CD4-positive, alpha-beta memory T cell (primary cell): ENCODE measurements at regions not wholly inside any gene's neighbourhood (a gene's known extent, or its start where the extent isn't known, plus 50 kb on each side); places are given as distances from the start of the nearest gene placed in this dataset.

Experiments
- CTCF ChIA-PET: fragments of 350-600 bp; sonication (Branson Sonifier 250); formaldehyde crosslinking; loops from one replicate; lab custom pipeline; 2021; ENCODE audit warnings: inconsistent platforms; ENCODE audit not compliant: partially characterized antibody; lab: Charles Lee
- POLR2A ChIA-PET: fragments of 350-600 bp; sonication (Branson Sonifier 250); formaldehyde crosslinking; loops from one replicate; lab custom pipeline; 2021; ENCODE audit not compliant: partially characterized antibody; lab: Charles Lee
- DNase-seq, 5 donors: peaks; one replicate each; pipeline versions ENCODE4 v3.0.0 to v3.0.0-alpha.2; 2020 to 2022; ENCODE audit warnings: mixed read lengths in 1 of 5
- H3K27ac ChIP-seq: one replicate; pipeline ENCODE4 v1.7.0; 2013; ENCODE audit warnings: low read depth, low read length
- H3K27me3 ChIP-seq: 2 replicates; pipeline ENCODE4 v1.7.0; 2013; ENCODE audit warnings: mild to moderate bottlenecking, low read length, moderate library complexity; ENCODE audit not compliant: insufficient read depth
- H3K36me3 ChIP-seq: 2 replicates; pipeline ENCODE4 v1.7.0; 2013; ENCODE audit warnings: mild to moderate bottlenecking, low read length, moderate library complexity; ENCODE audit not compliant: insufficient read depth
- H3K4me1 ChIP-seq: 2 replicates; pipeline ENCODE4 v1.7.0; 2013; ENCODE audit warnings: mild to moderate bottlenecking, low read length, moderate library complexity; ENCODE audit not compliant: insufficient read depth
- H3K4me3 ChIP-seq, 2 donors: one replicate each; pipeline ENCODE4 v1.7.0; 2013; ENCODE audit warnings: low read length in 2 of 2, mild to moderate bottlenecking in 1 of 2
- H3K9me3 ChIP-seq, 2 donors: one replicate each; pipeline ENCODE4 v1.7.0; 2013; ENCODE audit warnings: low read length in 2 of 2, control low read depth in 1 of 2; ENCODE audit not compliant: control insufficient read depth in 1 of 2
- H3K27ac Mint-ChIP-seq, 7 donors: one replicate each; pipeline ENCODE4 v1.8.0; 2020 to 2021; ENCODE audit warnings: mixed read lengths in 7 of 7, mild to moderate bottlenecking in 6 of 7, inconsistent platforms in 3 of 7, moderate library complexity in 3 of 7
- H3K27me3 Mint-ChIP-seq, 2 donors: one replicate each; pipeline ENCODE4 v1.8.0; 2020 to 2021; ENCODE audit warnings: mixed read lengths in 2 of 2
- H3K36me3 Mint-ChIP-seq, 2 donors: one replicate each; pipeline ENCODE4 v1.8.0; 2020 to 2021; ENCODE audit warnings: mixed read lengths in 2 of 2, inconsistent platforms in 1 of 2, mild to moderate bottlenecking in 1 of 2
- H3K4me1 Mint-ChIP-seq, 4 donors: one replicate each; pipeline ENCODE4 v1.8.0; 2020 to 2021; ENCODE audit warnings: mixed read lengths in 4 of 4, mild to moderate bottlenecking in 1 of 4
- H3K4me3 Mint-ChIP-seq, 8 donors: one replicate each; pipeline ENCODE4 v1.8.0; 2020 to 2021; ENCODE audit warnings: mixed read lengths in 8 of 8, mild to moderate bottlenecking in 7 of 8, moderate library complexity in 6 of 8, inconsistent platforms in 3 of 8
- H3K9me3 Mint-ChIP-seq, 8 donors: one replicate each; pipeline ENCODE4 v1.8.0; 2020 to 2021; ENCODE audit warnings: mixed read lengths in 8 of 8, mild to moderate bottlenecking in 5 of 8, inconsistent platforms in 3 of 8, moderate library complexity in 1 of 8
- intact Hi-C: fragments of 100-400 bp; cut with micrococcal nuclease; formaldehyde crosslinking; loops from one replicate; pipeline ENCODE4 v1.15.1; 2023

DNA sequence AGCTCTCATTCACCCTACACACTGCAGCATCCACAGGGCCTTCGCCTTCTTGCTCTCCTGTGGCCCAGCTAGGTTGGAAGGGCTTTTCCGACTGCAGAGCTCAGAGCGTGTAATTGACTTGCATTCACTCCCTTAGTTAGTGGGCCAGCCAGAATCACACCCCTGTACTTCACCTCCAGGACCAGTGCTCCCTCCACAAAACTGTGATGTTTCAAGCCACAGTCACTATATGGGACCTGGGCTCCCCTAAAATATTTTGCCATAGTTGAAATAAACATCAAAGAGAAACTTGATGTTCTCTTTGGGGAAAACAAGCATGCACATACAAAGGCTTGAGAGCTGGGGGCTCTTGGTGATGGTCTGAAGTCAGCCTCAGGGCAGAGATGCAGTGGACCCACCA, 69.7 kb upstream of the POU3F3 start:
- no peaks in the 10 kb centered on the region for H3K36me3 Mint-ChIP-seq
- no peak overlapping the region for H3K4me3 Mint-ChIP-seq
- intact Hi-C loops = no loop called here
- no peaks in the 10 kb centered on the region for H3K9me3 ChIP-seq
- H3K27me3 Mint-ChIP-seq = no peaks in the 10 kb centered on the region
- H3K4me1 ChIP-seq = no peaks in the 10 kb centered on the region
- no peaks in the 10 kb centered on the region for H3K27me3 ChIP-seq
- H3K27ac ChIP-seq = no peak overlapping the region
- DNase-seq = no peak
- no peaks in the 10 kb centered on the region for H3K9me3 Mint-ChIP-seq
- no peak overlapping the region for H3K27ac Mint-ChIP-seq
- no peak overlapping the region for H3K4me3 ChIP-seq
- ChIA-PET CTCF (no interaction called here), POLR2A (no interaction called here)
- no peaks in the 10 kb centered on the region for H3K36me3 ChIP-seq
- no peaks in the 10 kb centered on the region for H3K4me1 Mint-ChIP-seq

DNA sequence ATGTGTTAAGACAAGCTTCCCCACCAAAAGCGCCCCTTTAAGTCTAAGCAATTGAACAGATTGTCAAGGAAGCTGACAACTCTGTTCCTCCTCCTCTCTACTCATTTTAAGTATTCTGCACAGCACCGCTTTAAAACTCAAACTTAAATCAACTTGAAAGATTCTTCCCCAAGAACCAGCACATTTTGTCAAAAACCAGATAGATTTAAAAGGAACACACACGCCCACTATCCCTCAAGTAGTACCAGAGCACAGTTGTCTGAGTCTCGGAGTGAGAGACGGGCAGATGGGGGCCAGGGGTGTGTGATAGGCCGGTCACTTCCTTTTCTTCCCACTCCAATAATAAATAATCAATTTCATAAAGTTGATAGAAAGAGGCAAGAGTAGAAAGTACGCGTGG, 67.7 kb upstream of the POU3F3 start:
- DNase-seq = no peak
- Histone ChIP-seq H3K4me3 (no peak overlapping the region), H3K9me3 (no peaks in the 10 kb centered on the region), H3K36me3 (no peaks in the 10 kb centered on the region), H3K4me1 (no peaks in the 10 kb centered on the region), H3K27me3 (no peaks in the 10 kb centered on the region), H3K27ac (no peak overlapping the region)
- no peaks in the 10 kb centered on the region for H3K4me1 Mint-ChIP-seq
- no peak overlapping the region for H3K4me3 Mint-ChIP-seq
- ChIA-PET POLR2A (no interaction called here), CTCF (no interaction called here)
- no peaks in the 10 kb centered on the region for H3K36me3 Mint-ChIP-seq
- H3K27me3 Mint-ChIP-seq = no peaks in the 10 kb centered on the region
- intact Hi-C loops = no loop called here
- H3K27ac Mint-ChIP-seq = no peak overlapping the region
- H3K9me3 Mint-ChIP-seq = no peaks in the 10 kb centered on the region

DNA sequence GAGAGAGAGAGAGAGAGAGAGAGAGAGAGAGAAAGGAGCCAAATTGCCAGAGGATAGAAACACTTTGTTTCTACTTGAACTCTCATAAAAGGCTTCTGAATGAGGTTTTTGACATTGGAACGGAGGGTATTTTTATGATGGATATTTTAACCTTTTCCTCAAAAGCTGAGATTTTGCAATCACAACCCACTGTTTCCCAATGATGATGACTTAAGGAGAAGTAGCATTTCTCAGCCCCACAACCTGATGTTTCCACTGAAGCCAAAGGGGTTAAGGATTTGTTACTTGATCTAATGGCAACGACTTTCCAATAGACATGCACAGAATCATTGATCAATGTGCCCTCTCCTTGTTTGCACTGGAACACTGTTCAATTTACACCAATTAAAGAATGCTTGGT, 67.1 kb upstream of the POU3F3 start:
- Histone ChIP-seq H3K4me3 (no peak overlapping the region), H3K27ac (no peak overlapping the region), H3K27me3 (no peaks in the 10 kb centered on the region), H3K4me1 (no peaks in the 10 kb centered on the region), H3K36me3 (no peaks in the 10 kb centered on the region), H3K9me3 (no peaks in the 10 kb centered on the region)
- intact Hi-C loops = no loop called here
- no peak for DNase-seq
- no peaks in the 10 kb centered on the region for H3K4me1 Mint-ChIP-seq
- H3K4me3 Mint-ChIP-seq = no peak overlapping the region
- POLR2A ChIA-PET = no interaction called here
- CTCF ChIA-PET = no interaction called here
- H3K9me3 Mint-ChIP-seq = peaks cover 0 to 2% (median 0%) of the 10 kb centered on the region in 8 donors
- H3K27me3 Mint-ChIP-seq = no peaks in the 10 kb centered on the region
- no peaks in the 10 kb centered on the region for H3K36me3 Mint-ChIP-seq
- no peak overlapping the region for H3K27ac Mint-ChIP-seq

DNA sequence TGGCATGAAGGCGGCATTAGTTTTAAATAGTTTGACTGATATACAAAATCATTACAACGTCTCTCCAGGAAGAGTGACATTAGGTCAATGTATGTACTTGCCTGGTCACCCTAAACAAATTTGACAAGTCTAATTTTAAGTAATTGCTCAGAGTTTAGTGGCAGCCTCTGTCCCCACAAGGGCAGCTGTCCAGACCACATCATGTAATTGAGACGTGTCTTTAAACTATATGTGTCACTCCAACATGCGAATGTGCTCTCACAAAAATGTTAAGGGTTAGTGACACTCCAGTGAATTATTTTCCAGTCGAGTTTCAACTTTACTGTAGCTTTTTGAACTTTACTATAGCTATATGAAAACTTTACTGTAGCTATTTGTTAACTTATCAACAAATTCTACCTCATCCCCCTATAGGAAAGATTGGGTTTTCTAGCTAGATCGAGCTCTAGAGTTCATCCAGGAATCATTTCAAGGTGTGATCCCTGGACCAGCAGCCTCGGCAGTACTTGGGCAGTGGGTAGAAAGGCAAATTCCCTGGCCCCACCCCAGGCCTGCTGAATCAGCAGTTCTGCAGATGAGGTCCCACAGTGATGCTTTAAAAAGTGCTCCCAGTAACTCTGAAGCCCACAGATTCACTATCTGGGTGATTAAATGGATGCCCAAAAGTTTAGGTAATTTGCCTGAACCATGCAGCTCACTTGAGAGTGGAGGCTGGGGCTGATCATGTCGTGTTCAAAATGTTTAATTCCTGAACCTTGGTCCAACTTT, 66.4 kb upstream of the POU3F3 start:
- Histone ChIP-seq H3K27me3 (no peaks in the 10 kb centered on the region), H3K9me3 (no peaks in the 10 kb centered on the region), H3K27ac (no peak overlapping the region), H3K36me3 (no peaks in the 10 kb centered on the region), H3K4me3 (no peak overlapping the region), H3K4me1 (no peaks in the 10 kb centered on the region)
- no peaks in the 10 kb centered on the region for H3K36me3 Mint-ChIP-seq
- DNase-seq = no peak
- H3K27me3 Mint-ChIP-seq = no peaks in the 10 kb centered on the region
- intact Hi-C loops = no loop called here
- POLR2A ChIA-PET = no interaction called here
- CTCF ChIA-PET = no interaction called here
- H3K4me3 Mint-ChIP-seq = no peak overlapping the region
- H3K4me1 Mint-ChIP-seq = no peaks in the 10 kb centered on the region
- H3K27ac Mint-ChIP-seq = no peak overlapping the region
- H3K9me3 Mint-ChIP-seq = peaks cover 0 to 2% (median 0%) of the 10 kb centered on the region in 8 donors

DNA sequence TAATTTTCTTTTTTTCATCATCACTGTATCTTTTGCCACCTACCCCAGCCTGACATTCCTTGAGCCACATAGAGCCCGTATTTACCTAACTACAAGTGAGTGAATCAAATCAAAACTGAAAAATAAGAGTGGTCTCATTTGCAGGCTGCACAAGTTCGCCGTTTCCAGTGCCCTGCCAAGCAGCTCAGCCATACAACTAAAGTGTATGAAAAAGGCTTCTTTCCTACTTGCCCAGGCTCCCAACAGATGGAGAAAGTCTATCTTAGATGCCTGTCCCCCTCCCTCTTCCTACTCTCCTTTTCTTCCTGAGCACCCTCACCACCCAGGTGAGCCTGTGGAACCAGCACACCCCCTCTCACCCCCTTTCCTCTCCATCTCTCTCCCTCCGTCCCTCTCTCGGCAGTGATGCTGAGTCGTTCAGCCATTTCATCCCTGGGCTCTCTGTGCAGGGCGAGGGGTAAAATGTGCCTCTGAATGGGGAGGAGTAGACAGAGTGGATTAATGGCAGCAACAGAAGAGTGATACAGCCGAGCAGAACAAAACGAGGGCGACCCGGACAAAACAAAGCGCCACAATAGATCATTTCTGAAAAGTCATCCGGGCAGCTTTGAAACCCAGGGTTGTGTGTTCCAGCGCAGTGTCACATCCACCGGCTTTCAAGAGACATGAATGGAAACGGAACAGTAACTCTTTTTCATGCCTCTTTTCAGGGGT, 65.0 kb upstream of the POU3F3 start:
- H3K9me3 ChIP-seq = no peaks in the 10 kb centered on the region
- H3K27me3 ChIP-seq = no peaks in the 10 kb centered on the region
- DNase-seq = no peak
- H3K4me1 ChIP-seq = no peaks in the 10 kb centered on the region
- intact Hi-C loops = no loop called here
- H3K36me3 Mint-ChIP-seq = no peaks in the 10 kb centered on the region
- H3K27ac Mint-ChIP-seq = no peak overlapping the region
- no peaks in the 10 kb centered on the region for H3K27me3 Mint-ChIP-seq
- ChIA-PET POLR2A (no interaction called here), CTCF (no interaction called here)
- no peak overlapping the region for H3K4me3 ChIP-seq
- peaks cover 0 to 2% (median 0%) of the 10 kb centered on the region in 8 donors for H3K9me3 Mint-ChIP-seq
- no peak overlapping the region for H3K4me3 Mint-ChIP-seq
- no peaks in the 10 kb centered on the region for H3K4me1 Mint-ChIP-seq
- no peaks in the 10 kb centered on the region for H3K36me3 ChIP-seq
- H3K27ac ChIP-seq = no peak overlapping the region

DNA sequence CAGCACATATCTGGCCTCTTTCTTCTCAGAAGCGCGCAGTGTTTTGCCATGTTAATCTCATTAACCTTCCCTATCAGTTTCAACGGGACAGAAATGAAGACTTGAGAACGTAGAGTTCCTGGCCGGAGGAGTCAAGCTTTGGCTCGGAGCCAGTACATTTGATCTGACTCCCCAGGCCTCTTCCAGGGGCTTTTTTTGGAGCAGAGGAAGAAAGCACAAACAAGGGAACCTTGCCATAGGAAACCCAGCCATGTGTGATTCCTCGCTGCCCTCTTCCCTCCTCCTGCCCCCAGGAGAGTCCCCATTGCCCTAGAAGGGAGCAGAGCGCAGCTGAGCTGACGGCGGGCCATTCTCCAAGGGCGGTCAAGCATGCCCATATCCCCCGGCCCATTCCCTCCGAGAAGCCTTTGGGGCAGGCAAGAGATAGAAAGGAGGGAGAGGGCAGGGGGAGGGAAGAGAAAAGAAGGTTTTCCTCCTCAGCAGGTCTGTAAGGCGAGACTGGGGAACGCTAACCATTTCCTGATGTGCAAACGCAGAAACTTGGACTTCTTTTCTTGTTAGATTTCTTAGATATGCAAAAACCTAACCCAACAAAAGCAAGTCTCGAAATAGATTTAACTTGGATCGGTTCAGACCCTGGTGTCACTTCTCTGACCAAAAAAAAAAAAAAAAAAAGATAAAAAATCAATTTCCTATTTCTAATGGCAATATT, 63.7 kb upstream of the POU3F3 start:
- no peak overlapping the region for H3K4me3 Mint-ChIP-seq
- DNase-seq = no peak
- no peak overlapping the region for H3K27ac Mint-ChIP-seq
- no peaks in the 10 kb centered on the region for H3K27me3 Mint-ChIP-seq
- no peaks in the 10 kb centered on the region for H3K36me3 Mint-ChIP-seq
- H3K9me3 Mint-ChIP-seq = peaks cover 0 to 2% (median 0%) of the 10 kb centered on the region in 8 donors
- intact Hi-C loops = no loop called here
- H3K27ac ChIP-seq = no peak overlapping the region
- ChIA-PET CTCF (no interaction called here), POLR2A (no interaction called here)
- H3K9me3 ChIP-seq = no peaks in the 10 kb centered on the region
- no peaks in the 10 kb centered on the region for H3K4me1 Mint-ChIP-seq
- no peaks in the 10 kb centered on the region for H3K36me3 ChIP-seq
- no peaks in the 10 kb centered on the region for H3K27me3 ChIP-seq
- H3K4me3 ChIP-seq = no peak overlapping the region
- no peaks in the 10 kb centered on the region for H3K4me1 ChIP-seq

DNA sequence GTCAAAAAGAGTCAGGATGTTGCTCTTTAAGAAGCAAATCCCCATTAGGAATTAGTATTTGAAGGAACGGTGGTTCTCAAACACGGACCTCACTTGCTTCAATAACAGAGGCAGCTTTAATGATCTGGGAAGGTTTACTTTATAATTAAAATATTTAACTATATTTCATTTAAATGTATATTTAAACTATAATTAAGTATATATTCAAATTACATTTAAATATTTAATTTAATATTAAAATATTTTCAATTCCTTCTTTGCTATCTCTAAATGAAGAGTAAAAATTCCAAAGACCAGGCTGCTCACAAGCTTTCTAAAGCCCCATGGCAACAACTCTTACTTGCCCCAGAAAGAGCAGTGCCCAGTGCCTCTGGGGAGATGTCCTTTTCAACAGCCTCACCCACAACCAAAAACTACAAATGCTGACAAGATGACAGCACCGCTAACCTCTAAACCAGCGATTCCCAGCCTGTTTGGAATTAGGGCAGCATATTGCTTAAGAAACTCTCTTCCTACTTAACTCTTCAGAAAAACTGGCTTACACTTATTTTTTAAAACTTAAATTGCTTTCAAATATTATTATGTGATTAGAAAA, 62.9 kb upstream of the POU3F3 start:
- H3K4me1 ChIP-seq = no peaks in the 10 kb centered on the region
- DNase-seq = no peak
- no peak overlapping the region for H3K27ac ChIP-seq
- no peaks in the 10 kb centered on the region for H3K9me3 ChIP-seq
- ChIA-PET CTCF (no interaction called here), POLR2A (no interaction called here)
- H3K27ac Mint-ChIP-seq = no peak overlapping the region
- no peak overlapping the region for H3K4me3 ChIP-seq
- no peaks in the 10 kb centered on the region for H3K27me3 Mint-ChIP-seq
- no peaks in the 10 kb centered on the region for H3K27me3 ChIP-seq
- H3K36me3 Mint-ChIP-seq = no peaks in the 10 kb centered on the region
- no peaks in the 10 kb centered on the region for H3K36me3 ChIP-seq
- no peaks in the 10 kb centered on the region for H3K4me1 Mint-ChIP-seq
- no peak overlapping the region for H3K4me3 Mint-ChIP-seq
- peaks cover 0 to 2% (median 0%) of the 10 kb centered on the region in 8 donors for H3K9me3 Mint-ChIP-seq
- intact Hi-C loops = no loop called here
